UCSD-AML1 (cell line): ENCODE measurements at regions not wholly inside any gene's neighbourhood (a gene's known extent, or its start where the extent isn't known, plus 50 kb on each side); places are given as distances from the start of the nearest gene placed in this dataset.
"Not testable (repeated sequence)": the region's sequence is repeated elsewhere in the genome, so short reads cannot be mapped to it uniquely, and the experiment has no call there.

Experiments
- DNase-seq: peaks from one replicate; lab custom pipeline; 2025; ENCODE audit not compliant: unreplicated experiment; lab: John Stamatoyannopoulos, UW

DNA sequence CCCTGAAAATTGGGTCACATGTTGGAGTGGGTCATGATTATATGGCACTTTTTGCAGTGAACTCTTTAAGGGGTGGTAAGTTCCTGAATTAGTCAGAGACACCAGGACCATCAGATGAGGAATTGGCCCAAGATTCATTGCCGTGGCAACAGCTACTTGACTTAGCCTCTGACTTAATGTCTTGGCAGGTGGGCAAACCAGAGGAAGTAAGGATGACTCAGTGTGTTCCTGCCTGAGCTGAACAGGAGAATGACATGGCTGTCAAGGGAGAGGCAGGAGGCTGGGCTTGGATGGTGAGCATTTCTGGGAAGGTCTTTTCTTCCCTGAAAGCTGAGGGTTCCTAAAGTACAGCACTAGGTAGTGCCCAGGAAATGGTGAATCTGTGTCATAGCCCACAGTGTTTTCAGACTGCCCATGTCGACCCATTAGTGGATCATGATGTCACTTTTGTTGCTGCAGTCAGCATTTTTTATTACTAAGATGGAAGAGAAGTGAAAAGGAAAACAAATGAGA, 170.1 kb upstream of the PWP1 start:
- no peak for DNase-seq

- not testable (repeated sequence) for DNase-seq
Measured at GRCh38 chr12:107517816-107518215, 167.8 kb upstream of the PWP1 start.

- DNase-seq = no peak
Measured at GRCh38 chr12:107518868-107519267, 166.7 kb upstream of the PWP1 start.

- no peak for DNase-seq
Measured at GRCh38 chr12:107519906-107520859, 165.4 kb upstream of the PWP1 start.

DNA sequence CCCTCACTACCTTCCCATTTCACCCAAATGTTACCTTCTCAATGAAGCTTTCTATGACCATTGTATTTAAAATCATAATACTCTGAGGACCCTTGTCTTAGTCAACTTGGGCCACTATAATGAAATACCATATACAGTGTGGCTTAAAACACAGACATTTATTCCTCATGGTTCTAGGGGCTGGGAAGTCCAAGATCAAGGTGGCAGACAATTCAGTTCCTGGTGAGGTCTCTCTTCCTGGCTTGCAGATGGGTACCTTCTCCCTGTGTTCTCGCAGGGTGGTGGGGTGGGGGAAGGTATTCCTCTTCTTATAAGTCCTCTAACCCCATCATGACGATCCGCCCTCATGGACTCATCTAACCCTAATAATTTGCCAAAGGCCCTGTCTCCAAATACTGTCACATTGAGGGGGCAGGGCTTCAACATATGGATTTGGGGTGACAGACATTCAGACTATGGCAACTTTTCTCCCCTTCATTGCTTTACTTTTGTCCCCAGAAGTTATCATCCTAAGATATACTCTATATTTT, 163.7 kb upstream of the PWP1 start:
- no peak for DNase-seq

GRCh38 chr12:107522692-107523477, 162.7 kb upstream of the PWP1 start:
- DNase-seq = no peak

GRCh38 chr12:107523775-107524535, 161.6 kb upstream of the PWP1 start:
- DNase-seq = no peak

- no peak for DNase-seq
Measured at GRCh38 chr12:107525063-107525718, 160.4 kb upstream of the PWP1 start.

DNA sequence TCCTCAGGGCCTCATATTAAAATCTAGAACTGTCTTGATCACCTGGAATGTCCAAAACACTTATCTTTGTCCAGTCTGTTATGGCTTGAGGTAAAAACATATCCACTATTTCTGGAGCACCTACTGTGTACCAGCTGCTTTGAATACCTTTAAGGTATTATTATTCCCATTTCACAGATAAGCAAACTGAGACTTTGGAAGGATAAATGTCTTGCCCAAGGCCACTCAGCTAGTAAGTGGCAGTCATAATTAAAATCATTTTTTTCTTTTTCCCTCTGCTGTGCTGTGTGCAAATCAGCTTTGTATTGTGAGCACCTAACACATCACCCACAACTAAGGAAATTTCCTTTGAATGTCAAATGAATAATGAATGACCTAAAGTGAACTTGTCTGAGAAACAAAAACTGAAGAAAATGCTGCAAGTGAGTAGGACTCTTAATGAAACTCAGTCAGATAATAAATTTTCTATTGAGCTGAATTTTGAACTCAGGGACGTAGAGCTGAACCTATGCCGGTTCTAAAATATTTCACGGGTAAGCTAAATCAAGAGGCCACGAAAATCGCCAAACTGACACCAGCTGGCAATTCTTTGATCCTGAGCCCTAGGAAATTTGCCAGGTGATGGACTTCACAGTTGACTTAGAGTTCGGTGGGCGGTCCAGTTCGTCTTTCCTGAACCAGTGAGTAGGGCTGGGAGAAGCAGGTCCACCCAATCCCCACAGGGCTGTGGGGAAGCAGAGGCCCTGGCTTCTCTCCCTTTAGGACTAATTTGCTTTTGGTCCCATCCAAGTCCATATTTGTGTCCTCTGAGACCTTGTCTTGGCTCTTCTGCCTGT, 159.7 kb upstream of the PWP1 start:
- no peak for DNase-seq

DNA sequence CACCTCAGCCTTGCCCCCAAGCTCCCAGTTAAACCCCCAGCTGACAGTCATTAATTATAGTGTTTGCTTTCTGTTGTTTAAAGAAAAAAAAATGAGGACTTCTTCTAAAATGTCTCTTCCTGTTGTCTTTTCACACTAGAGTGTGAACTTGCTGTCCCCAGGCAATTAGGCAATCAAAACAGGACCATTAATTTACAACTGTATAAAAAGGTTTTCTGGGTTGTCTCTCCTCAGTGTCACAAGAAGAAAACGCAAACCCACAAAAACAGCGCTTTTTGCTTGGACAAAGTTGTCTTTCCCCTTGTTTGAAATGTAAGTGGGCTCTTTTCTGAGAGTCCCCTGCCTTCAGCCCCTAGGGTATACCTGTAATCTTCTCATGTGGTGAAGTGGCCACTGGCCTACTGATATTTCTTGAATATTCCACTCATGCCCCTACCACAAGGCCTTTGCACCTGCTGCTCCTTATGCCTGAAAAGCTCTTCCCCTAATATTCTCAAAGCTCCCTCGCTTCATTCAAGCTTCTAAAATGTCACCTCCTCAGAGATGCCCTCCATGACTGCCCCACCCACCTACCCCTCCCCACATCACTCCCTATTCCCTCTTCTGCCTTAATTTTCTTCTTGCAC, 158.9 kb upstream of the PWP1 start:
- no peak for DNase-seq

GRCh38 chr12:107528731-107529365, 156.8 kb upstream of the PWP1 start:
- no peak for DNase-seq

- no peak for DNase-seq
Measured at GRCh38 chr12:107529991-107530390, 155.6 kb upstream of the PWP1 start.

DNA sequence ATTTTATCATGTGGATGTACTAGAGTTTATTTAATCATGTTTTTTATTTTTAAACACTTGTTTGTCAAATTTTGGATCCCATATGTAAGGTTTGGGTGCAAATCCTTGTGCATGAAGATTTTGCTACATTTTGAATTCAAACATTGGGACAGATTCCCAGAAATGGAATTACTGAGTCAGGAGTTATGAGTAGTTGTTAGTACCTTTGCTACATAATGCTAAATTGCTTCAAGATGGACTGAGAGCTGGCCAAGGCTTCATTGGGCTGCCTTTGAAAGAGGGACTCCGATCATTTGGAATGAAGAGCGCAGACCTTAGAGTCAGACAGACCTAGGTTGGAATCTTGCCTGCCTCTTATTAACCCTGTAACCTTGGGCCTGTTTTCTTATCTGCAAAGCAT, 154.9 kb upstream of the PWP1 start:
- DNase-seq = no peak

- no peak for DNase-seq
Measured at GRCh38 chr12:107533218-107533617, 152.4 kb upstream of the PWP1 start.

DNA sequence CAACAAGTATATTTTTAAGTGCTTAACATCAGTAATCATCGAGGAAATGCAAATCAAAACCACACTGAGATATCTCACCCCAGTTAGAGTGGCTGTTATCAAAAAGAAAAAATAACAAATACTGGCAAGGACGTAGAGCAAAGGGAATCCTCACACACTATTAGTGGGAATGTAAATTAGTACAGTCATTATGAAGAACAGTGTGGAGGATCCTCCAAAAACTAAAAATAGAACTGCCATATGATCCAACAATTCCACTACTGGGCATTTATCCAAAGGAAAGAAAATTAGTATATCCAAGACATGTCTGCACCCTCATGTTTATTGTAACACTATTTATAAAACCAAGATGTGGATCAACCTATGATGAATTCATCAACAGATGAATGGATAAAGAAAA, 149.0 kb upstream of the PWP1 start:
- DNase-seq = no peak

GRCh38 chr12:107537464-107538119, 148.0 kb upstream of the PWP1 start:
- DNase-seq = no peak

- no peak for DNase-seq
Measured at GRCh38 chr12:107539196-107539939, 146.2 kb upstream of the PWP1 start.
